WERI-Rb-1 (cell line): ENCODE measurements at regions not wholly inside any gene's neighbourhood (a gene's known extent, or its start where the extent isn't known, plus 50 kb on each side); places are given as distances from the start of the nearest gene placed in this dataset.

ENCODE experiments used
- DNase-seq: peaks from one replicate; pipeline ENCODE4 v3.0.0-alpha.2; 2020
- H3K27ac ChIP-seq: fragments of 250-450 bp; sonication (Bioruptor Pico); 2 replicates; pipeline ENCODE4 v1.5.1; 2020; ENCODE audit warnings: mild to moderate bottlenecking, moderate library complexity
- H3K27me3 ChIP-seq: fragments of 250-450 bp; sonication (Bioruptor Pico); 2 replicates; pipeline ENCODE4 v1.5.1; 2021; ENCODE audit warnings: mild to moderate bottlenecking, low read depth, moderate library complexity; ENCODE audit not compliant: insufficient read depth, severe bottlenecking
- H3K36me3 ChIP-seq: fragments of 250-450 bp; sonication (Bioruptor Pico); 2 replicates; pipeline ENCODE4 v1.5.1; 2020; ENCODE audit warnings: mild to moderate bottlenecking, moderate library complexity
- H3K4me3 ChIP-seq: 2 replicates; pipeline ENCODE4 v1.5.1; 2011; ENCODE audit warnings: low read depth, mild to moderate bottlenecking, control low read depth, low read length
- H3K9me3 ChIP-seq: fragments of 250-450 bp; sonication (Bioruptor Pico); 2 replicates; pipeline ENCODE4 v1.5.1; 2021; ENCODE audit warnings: mild to moderate bottlenecking, moderate library complexity; ENCODE audit not compliant: severe bottlenecking
- CTCF ChIP-seq: IDR thresholded peaks from 2 replicates; pipeline ENCODE4 v1.5.1; 2011; ENCODE audit warnings: low read depth, mild to moderate bottlenecking, control low read depth, inconsistent platforms, low read length

DNA sequence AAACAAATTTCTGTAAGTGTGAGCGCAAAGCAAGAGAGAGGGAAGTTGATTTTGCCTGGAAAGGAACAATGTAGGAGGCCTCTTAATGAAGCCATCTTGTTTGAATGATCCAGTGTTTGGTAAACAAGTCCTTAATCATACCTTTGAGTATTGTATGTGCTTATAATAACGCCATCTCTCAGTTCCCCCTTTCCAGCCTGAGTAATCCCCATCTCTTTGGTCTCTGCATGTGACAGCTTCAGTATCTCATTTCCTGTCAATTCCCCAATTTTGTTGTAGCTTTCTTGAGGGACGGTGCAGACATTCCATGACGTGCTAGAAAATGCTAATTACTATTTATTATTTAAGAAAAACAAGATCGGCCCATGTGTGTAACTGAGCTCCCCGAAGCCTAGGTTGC, 349.3 kb upstream of the NR2F2 start:
- Histone ChIP-seq H3K27me3 (peaks cover 11% of the 10 kb centered on the region), H3K36me3 (no peaks in the 10 kb centered on the region), H3K4me3 (no peak overlapping the region), H3K27ac (no peak overlapping the region), H3K9me3 (no peaks in the 10 kb centered on the region)
- DNase-seq, result no peak
- TF ChIP-seq CTCF, result no peak

GRCh38 chr15:95987299-95987698, 343.2 kb upstream of the NR2F2 start:
- H3K4me3 ChIP-seq, result no peak overlapping the region
- peaks cover 14% of the 10 kb centered on the region for H3K27me3 ChIP-seq
- no peak for DNase-seq
- no peak for TF ChIP-seq CTCF
- H3K36me3 ChIP-seq, result no peaks in the 10 kb centered on the region
- H3K27ac ChIP-seq, result no peak overlapping the region
- no peaks in the 10 kb centered on the region for H3K9me3 ChIP-seq

DNA sequence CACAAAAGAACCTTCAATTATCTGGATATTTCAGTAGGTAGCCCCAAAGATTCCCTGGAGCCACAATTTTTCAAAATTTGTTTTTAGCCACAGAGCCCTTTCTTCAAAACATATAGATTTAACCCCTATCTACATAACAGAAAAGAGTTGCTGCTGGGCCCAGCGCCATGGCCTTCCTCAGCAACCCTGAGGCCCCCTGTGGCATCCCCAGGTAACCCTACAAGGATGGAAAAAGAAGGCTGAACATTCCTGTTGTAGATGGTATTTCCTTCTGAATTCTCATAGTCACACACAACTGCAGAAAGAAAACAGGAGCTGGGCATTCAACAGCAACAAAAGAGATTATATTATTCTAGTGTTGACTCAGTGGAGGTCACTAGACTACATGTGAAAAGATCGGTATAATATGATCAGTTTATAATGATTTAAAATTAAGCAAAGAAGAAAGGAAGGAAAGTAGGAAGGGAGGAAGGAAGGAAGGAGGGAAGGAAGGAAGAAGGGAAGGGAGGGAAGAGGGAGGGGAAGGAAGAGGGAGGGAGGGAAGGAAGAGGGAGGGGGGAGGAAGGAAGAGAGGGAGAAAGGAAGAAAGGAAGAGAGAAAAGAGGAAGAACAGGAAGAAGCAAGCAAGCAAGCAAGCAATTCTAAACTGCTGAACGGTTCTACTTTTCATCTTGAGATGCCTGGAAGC, 342.5 kb upstream of the NR2F2 start:
- Histone ChIP-seq H3K9me3 (no peaks in the 10 kb centered on the region), H3K4me3 (no peak overlapping the region), H3K36me3 (no peaks in the 10 kb centered on the region), H3K27ac (no peak overlapping the region), H3K27me3 (peaks cover 10% of the 10 kb centered on the region)
- no peak for DNase-seq
- TF ChIP-seq CTCF, result no peak

GRCh38 chr15:95988574-95988887, 342.0 kb upstream of the NR2F2 start:
- no peak overlapping the region for H3K27ac ChIP-seq
- no peaks in the 10 kb centered on the region for H3K36me3 ChIP-seq
- peaks cover 10% of the 10 kb centered on the region for H3K27me3 ChIP-seq
- DNase-seq, result no peak
- TF ChIP-seq CTCF, result no peak
- no peak overlapping the region for H3K4me3 ChIP-seq
- no peaks in the 10 kb centered on the region for H3K9me3 ChIP-seq

DNA sequence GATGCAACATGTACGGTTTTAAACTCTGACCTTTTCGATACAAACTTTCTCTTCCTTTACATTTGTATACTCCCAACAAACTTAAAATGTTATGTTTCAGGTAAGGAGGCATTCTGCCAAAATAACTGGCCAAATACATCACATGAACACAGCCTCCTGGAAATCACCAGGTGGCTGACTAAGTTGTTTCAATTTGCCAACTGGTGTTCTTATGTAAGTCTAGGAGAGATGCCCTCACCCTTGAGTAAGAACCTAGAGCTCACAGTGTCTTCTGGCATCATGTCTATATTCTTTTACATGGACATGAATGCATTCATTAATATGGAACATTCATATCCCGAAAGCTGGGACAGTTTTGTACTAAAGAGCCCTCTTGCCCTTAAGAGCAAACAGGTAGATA, 341.1 kb upstream of the NR2F2 start:
- DNase-seq, result no peak
- Histone ChIP-seq H3K27me3 (peaks cover 10% of the 10 kb centered on the region), H3K27ac (no peak overlapping the region), H3K9me3 (no peaks in the 10 kb centered on the region), H3K4me3 (no peak overlapping the region), H3K36me3 (no peaks in the 10 kb centered on the region)
- no peak for TF ChIP-seq CTCF

DNA sequence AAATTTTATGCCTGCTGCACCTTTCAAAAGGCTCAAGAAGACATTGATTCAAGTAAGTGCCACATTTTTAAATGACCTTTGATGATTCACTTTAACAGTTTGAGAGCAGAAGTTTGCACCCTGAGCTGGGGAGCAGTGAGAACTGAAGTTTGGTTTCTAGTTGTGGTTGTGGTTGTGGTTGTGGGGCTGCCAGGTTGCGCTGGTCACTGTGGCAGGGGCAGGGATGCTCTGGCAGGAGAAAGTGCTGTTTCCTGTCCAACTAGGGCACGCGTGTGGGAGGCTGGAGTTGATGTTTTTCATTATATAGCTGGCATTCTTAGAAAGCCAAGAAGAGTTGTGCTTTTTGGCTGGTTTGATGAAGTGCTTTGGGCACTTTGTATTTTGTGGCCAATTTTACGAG, 339.7 kb upstream of the NR2F2 start:
- no peak for TF ChIP-seq CTCF
- Histone ChIP-seq H3K9me3 (no peaks in the 10 kb centered on the region), H3K4me3 (no peak overlapping the region), H3K36me3 (no peaks in the 10 kb centered on the region), H3K27ac (no peak overlapping the region), H3K27me3 (peaks cover 10% of the 10 kb centered on the region)
- no peak for DNase-seq
